HS-27A (cell line): ENCODE measurements at regions not wholly inside any gene's neighbourhood (a gene's known extent, or its start where the extent isn't known, plus 50 kb on each side); places are given as distances from the start of the nearest gene placed in this dataset.
"Not testable (repeated sequence)": the region's sequence is repeated elsewhere in the genome, so short reads cannot be mapped to it uniquely, and the experiment has no call there.

Source experiments
- DNase-seq: peaks from one replicate; pipeline ENCODE4 v3.0.0-alpha.2; 2012; ENCODE audit warnings: low read depth, missing footprints

DNA sequence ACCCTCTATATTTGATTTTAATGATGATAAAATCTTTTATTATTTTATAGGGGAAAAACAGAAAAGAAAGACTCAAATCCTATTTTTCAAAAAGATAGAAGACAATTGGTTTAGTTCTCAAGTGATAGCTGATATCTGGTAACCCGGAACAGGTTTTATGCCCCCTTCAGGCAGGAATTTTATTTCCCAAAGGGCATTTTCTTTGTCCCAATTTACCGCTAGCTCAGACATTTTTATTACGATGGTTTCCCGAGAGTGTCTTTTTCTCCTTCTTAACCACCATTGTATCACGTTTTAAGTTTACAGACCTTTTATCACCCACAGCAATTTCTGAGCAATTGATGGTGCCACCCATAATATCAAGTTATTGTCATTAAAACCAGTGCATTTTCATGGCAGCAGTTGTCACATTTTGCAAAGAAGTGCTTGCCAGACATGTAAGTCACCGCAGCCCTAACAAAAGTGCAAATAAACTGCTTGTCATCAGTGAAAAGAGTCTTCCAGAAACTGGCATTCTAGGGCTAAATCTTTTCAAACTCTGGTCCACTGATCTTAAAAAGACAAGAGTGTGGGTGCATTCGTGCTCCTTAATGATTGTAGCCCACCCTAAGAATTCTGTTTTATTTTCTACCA, 204.8 kb upstream of the VCX start:
- no peak for DNase-seq

DNA sequence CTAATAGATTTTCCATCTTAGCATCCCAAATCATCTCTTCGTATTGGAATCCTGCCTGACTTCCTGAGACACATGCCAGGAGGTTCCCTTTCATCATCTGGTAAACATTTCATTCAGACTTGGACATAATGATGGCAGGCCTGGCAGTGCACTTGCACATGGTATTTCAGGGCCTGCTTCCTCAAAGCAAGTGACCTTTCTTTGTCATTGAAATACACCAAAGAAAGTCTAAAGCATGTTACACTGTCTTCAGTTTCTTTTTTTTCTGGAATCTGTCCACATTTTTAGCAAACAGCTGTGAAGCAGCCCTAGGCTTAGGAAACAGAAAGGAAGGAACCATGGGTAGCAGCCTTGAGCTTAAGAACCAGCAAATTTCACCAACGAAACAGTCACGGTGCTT, 205.9 kb upstream of the VCX start:
- no peak for DNase-seq

DNA sequence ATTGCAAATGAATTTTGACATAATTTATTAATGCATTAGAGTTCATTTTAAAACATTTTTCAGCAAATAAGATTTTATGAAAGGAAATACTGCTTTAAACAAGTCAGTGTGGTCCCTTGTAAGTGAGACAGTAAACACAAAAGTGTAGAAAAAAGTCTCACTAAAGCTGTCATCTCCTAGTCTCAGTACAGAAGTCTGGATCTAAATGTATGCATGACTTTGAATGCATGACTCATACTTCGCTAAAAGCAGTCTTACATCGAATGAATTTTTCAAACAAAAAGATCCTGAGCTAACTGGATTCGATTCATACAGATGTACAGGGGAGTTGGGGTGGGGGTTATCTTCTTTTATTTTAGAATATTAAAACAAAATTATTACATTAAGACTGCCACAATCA, 207.4 kb upstream of the VCX start:
- no peak for DNase-seq

DNA sequence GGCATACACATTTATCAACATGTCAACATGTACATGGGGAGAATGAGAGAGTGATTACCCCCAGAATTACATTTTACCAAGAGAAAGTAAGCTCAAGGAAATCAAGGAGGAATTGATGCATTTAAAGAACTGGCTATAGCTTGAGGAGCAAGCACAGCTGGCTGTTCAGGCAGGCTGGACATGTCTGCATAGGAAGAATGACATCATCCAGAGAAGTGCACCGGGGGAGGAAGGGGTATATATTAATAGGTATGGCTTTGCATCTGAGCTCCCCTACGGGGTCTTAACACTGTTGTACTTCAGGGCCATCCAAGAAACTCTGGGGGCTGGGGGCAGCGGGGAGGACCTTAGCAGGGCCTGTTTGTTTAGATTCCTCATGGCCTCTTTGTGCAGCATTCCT, 222.4 kb upstream of the VCX start:
- DNase-seq, result no peak

DNA sequence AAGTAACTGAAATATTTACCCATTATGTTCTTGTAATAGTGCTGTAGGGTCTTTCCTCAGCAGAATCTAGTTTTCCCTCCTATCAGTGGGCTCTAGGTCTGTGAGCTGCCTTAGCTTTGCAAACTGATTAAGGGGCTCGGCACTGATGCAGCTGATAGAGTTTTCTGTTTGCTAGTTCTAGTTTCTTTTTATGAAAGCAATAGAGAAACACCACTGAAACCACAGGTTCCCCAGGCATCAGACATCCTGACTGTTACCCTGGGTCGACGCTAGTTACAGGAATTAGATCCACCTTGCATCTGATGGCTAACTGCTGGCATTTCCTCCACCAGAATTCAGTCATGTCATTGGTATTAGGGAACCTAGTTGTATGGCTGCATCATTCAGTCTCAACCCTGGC, 225.0 kb upstream of the VCX start:
- no peak for DNase-seq

DNA sequence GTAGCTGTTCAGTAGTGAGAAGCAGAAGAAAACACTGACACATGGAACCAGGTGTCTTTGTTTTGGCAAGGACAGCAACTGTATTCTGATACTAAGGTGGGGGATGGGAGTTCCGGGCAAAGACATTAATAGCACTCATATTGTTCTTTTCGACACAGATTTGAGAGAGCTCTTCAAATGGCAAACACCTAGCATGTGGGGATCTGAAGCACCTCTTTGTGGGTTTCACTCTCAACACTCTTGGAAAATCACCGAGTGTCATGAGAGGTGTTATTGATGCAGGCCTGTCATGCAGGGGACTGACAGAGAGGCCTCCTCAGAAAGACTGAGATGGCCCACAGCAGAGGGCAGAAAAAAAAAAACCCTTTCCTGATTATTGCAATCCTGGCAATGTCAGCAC, 228.4 kb upstream of the VCX start:
- no peak for DNase-seq

DNA sequence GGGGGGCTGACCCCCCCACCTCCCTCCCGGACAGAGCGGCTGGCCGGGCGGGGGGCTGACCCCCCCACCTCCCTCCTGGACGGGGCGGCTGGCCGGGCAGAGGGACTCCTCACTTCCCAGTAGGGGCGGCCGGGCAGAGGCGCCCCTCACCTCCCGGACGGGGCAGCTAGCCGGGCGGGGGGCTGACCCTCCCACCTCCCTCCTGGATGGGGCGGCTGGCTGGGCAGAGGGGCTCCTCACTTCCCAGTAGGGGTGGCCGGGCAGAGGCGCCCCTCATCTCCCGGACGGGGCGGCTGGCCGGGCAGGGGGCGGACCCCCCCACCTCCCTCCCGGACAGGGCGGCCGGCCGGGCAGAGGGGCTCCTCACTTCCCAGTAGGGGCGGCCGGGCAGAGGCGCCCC, 234.3 kb upstream of the VCX start:
- DNase-seq, result not testable (repeated sequence)

DNA sequence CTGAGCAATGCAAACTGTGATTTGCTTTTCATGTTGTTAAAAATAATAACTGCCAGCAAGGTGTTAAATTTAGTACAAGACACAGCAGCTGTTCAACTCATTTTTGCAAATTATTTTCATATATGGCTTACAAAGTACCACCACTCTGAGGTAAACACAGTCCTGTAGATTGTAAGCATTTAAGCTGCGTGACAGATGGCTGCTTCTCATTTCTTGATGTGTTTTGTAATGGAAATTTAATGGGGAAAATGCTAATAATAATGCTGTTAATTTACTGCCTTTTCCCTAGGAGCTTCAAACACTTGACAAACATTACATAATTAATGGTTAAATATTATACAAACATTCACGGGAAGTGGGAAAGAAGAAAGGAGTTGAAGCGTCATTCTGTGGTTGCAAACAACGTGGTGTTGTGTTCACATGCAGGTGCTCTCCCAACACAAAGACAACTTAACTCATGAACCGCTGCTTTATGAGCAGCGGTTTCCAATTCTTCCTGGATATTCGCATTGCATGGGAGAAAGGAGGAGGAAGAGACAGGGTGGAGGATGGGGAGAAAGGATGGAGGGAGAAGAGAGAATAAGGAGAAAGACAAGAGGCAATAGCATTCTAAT, 236.8 kb upstream of the VCX start:
- DNase-seq, result no peak

DNA sequence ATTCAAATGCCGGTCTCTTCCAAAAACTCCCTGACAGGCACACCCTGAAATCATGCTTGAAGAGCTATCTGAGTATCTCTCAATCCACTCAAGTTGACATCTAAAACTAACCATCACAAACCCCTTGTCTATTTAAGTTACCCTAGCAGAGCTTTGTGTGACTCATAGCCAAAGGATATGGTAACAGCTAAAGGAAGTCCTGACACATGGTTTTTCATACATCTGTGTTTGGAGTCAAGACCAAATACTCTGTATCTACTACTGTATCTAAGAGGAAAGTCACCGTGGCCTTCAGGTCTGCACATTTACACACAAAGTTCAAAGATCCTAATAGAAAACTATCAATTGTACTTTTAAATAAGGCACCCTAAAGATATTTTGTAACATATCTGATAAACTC, 239.6 kb upstream of the VCX start:
- DNase-seq, result no peak

DNA sequence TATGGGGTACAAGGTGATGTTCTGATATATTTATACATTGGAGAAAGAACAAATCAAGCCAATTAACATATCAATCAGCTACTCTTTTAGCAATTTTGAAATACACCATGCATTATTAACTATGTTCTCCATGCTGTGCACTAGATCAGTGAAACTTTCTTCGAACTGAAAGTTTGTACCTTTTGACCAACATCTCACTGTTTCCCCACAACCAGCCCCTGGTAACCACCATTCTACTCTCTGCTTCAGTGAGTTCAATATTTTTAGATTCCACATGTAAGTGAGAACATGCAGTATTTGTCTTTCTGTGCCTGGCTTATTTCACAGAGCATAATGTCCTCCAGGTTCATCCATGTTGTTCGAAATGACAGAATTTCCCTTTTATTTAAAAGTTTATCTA, 246.1 kb upstream of the VCX start:
- DNase-seq, result no peak

DNA sequence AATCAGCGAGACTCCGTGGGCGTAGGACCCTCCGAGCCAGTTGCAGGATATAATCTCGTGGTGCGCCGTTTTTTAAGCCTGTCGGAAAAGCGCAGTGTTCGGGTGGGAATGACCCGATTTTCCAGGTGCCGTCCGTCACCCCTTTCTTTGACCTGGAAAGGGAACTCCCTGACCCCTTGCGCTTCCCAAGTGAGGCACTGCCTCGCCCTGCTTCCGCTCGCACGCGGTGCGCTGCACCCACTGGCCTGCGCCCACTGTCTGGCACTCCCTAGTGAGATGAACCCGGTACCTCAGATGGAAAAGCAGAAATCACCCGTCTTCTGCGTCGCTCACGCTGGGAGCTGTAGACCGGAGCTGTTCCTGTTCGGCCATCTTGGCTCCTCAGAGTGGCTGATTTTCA, 249.6 kb upstream of the VCX start:
- not testable (repeated sequence) for DNase-seq

DNA sequence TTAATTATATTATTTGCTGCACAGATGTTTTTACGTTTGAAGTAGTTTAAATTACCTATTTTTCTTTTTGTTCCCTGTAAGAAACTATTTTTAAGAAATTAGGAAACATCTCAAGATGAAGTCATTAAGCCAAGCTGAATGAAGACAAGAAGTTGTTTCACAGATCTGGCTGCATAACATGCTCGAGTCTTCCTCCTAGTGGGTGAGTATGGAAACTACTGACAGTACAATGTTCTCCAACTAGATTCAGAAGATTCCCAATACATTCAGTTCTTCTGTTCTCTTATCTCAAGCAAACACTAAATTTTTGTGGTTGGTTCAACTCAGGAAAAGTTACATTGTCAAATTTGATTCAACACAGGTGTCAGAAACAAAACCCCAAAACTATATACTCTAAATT, 256.8 kb upstream of the VCX start:
- DNase-seq, result no peak

DNA sequence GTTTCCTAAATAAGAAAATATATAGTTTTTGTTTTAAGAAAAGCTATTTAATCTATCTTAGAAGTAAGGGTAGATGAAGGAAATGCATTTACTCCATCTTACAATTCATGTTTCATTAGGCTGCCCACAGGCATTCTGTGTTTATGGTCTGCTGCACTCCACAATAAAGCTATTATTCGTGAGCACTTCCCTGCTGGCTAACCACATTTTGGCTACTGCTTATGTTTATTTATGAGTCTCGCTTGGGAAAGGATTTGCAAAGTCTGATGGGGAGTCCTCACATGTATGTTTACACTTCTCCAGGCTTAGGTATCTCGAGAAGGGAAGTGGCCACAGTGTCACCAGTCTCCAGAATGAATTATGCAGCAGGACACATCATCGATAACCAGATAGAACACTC, 260.8 kb upstream of the VCX start:
- DNase-seq, result no peak

DNA sequence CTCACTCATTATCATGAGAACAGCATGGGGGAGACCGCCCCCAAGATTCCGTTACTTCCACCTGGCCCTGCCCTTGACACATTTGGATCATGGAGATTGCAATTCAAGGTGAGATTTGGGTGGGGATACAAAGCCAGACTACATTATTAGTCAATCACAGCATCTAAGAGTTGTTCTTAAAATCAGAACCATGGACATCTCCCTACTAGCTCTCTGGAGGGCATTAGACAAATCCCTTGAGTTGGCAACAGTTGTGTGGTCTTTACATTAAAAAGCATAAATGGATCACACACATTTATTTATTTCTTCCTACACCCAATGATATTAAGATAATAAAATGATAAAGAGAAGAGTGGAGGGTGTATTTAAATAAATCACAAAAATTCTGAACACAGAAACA, 262.8 kb upstream of the VCX start:
- no peak for DNase-seq

DNA sequence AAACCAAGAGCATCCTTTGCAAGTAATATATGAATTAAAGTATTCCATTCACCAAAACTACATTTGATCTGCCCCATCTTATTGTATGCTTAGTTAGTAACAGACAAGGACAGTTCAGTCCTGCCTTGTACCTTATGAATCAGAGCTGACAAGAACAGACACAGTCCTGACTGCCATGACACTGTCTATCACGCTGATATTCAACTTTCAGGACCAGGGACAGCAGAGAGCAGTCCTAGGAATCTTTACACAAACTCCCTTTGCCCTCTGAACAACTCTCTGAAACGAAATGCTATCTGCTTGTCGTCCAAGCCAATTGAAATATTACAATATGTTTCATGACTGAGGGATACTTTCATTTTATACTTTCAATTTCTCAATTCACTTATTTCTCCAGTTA, 268.6 kb upstream of the VCX start:
- DNase-seq, result no peak

DNA sequence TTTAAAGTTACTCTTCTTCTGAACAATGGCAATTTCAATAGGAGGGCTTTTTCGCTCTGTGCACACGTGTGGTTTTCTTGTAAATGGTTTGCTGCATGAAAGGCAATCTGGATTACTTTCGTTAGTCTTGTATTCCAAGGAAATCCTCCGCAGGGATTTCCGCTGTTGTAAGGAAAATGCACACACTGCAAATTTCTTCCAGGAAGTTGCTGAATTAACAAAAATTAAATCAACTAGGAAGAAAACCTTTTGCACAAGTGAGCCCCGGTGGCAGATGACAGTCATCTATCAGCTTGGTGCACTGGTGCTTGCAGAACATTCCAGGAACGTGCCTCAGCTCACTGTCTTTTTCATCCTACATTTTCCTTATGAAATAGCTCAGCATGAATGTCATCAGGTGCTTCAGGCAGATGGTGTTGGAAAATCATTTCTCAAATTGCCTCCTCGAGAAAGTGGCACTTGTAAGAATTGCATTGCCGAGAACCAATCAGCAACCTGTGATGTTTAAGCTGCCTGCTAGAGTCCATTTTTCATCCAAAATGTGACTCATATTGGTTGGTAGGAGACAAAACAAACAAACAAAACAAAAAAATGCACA, 272.4 kb upstream of the VCX start:
- no peak for DNase-seq

DNA sequence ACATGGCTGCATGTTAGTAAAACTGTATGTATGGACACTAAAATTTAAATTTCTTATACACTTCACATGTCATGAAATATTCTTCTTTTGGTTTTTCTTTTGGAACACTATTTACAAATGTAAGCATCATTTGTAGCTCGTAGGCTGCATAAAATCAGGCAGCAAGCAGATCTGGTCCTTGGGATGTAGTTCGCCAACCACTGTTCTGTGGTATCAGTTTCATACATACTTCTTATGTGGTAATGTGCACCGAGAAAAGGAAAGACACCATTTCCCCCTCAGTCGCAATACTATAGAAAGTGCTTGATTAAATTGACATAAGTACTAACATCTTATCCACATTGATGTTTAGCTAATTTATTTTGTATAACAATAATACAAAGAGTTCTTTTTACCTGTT, 274.4 kb upstream of the VCX start:
- no peak for DNase-seq

DNA sequence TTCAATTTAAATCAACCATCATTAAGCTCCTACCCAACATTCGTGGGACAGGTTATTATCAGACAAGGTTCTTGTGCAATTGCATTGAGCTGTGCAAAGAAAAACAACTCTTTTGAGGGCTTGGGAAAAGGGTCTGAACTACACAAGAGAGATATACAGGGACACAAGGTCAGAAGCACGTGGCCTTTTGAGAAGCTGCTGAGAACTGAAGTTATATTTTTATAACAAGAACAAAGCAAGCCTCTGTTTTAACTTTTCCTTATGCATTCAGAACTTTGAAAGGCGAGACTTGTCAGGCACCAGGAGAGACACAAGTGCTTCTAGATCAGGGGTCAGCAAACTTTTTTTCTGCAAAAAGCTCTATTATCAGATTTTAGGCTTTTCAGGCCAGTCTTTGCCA, 274.8 kb upstream of the VCX start:
- DNase-seq, result no peak

DNA sequence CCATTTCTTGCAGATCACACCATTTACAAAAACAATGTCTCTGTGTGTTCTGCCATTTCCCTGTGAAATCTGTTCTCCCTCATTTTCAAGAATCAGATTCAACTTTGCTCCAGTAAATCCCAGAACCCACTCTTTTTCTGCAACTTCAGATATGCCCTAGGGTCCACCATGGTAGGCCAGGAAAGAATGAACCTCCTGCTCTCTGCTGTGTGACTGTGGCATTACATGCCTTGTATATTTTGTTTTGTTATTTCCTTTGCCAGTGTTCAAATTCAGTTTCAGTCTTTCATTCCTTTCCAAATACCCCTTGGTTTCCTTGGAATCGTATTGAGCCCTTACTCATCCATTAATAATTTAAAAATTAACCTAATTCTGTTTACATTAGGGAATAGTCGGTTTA, 290.2 kb upstream of the VCX start:
- DNase-seq, result no peak

DNA sequence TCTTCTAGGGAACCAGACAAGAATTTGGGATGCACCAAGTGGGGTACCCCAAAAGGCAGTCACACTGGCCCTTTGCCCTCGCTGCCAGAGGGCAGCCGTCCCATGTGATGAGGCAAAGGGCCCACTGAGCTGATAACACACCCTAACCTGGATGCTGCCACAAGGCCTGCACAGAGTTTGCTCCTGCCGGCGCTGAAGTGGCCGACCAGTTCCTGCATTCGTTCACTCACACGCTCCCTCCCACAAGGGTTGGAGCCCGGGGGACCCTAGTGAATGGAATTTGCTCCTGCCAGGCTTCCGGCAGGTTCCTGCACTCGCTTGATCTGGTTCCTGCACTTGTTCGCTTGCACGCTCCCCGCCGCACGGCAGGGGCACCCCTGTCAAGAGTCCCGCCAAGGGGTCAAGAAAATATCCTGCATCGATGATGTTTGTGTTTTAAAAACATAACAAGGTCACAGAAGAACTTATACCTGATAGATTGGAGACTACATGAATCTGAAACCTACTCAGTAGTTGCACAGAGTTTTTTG, 296.4 kb upstream of the VCX start:
- no peak for DNase-seq

DNA sequence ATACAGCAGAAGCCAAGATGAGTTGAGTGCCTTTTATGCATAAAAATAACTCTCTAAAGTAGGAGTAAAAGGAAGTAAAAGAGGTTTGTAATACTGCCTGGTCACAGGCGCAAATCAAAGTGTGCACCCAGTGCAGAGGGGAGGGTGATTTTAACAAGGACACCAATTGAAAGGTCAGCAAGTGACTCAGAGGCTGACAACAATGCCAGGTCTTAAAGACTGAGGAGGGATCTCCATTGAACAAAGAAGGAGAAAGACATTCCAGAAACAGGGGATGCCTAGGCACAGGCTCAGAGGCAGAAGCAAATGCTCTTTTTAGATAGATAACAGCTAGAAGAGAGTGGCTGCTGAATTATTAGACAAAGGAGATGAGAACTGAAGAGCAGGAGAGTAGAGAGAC, 297.4 kb upstream of the VCX start:
- no peak for DNase-seq

DNA sequence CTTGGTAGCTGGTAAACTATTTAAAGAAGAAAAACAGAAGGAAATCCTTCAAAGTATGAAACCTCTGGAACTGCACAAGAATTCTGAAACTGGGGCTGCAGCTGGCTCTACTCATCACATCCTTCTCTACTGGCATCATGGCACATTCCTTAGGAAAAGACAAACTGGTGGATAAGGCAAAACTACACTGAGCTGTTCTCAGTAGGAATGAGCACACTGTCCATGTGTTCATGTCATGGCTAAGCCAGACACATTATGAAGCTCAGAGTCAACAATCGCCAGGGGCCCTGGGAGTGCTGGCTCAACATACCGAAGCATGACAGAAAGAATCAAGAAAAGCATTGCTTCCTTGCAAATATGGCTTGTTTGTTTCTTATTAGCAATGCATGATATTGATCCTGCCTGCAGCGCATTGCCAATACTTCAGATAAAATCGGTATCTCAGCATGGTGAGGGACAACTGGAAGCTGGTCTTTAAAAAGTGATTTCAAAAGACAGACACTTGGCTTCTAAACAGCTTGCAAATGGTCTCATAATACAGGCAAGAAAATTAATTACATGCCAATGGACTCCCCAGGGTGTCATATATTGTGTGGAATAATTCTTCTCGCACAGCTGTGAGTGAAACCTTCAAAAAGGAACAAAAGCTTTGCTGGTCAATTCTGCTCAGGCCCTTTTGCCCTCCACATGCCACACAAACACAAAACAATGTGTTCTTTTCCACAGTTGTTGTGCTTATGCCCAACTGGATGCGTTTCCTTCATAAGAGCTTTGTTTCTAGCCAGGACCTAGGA, 300.2 kb upstream of the VCX start:
- no peak for DNase-seq

DNA sequence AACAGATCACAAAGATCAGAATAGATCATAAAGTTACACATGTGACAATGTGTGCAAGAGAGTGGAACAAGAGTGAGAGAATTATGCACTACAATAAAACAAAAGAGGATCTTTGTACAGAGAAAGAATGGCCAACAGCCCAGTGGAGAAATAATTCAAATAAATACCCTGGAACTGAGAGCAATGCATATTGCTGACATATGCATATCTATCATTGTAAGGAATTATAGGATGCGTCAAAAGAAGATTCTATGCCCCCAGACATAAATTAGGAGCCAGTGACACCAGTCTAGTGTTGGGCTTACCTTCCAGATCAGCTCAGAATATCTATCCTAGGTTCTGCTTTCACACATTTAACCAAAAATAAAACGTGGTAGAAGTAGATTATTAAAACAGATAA, 320.1 kb upstream of the VCX start:
- no peak for DNase-seq
